Stimulated activated CD4-positive, alpha-beta T cell treated with anti-CD3 and anti-CD28 coated beads, Interleukin-2, amount 100 ng/mL, for 24 hours (primary cell): ENCODE measurements at regions not wholly inside any gene's neighbourhood (a gene's known extent, or its start where the extent isn't known, plus 50 kb on each side); places are given as distances from the start of the nearest gene placed in this dataset.

Experiments used
- DNase-seq, 2 donors: peaks; one replicate each; pipeline ENCODE4 v3.0.0-alpha.2; 2020

- no peak for DNase-seq
Measured at GRCh38 chr13:34422956-34423355, 519.1 kb upstream of the NBEA start.

GRCh38 chr13:34425327-34425949 is 516.6 kb upstream of the NBEA start:
- DNase-seq = no peak

- DNase-seq = no peak
Measured at GRCh38 chr13:34428911-34429310, 513.2 kb upstream of the NBEA start.

GRCh38 chr13:34430294-34430693 is 511.8 kb upstream of the NBEA start:
- DNase-seq = no peak

- no peak for DNase-seq
Measured at GRCh38 chr13:34431827-34432581, 510.1 kb upstream of the NBEA start.

- DNase-seq = no peak
Measured at GRCh38 chr13:34435338-34435737, 506.7 kb upstream of the NBEA start.

GRCh38 chr13:34437873-34438272 is 504.2 kb upstream of the NBEA start:
- DNase-seq = no peak

- no peak for DNase-seq
Measured at GRCh38 chr13:34452831-34453230, 489.2 kb upstream of the NBEA start.

- DNase-seq = no peak
Measured at GRCh38 chr13:34458756-34459715, 483.0 kb upstream of the NBEA start.

- DNase-seq = no peak
Measured at GRCh38 chr13:34459856-34460255, 482.2 kb upstream of the NBEA start.

- no peak for DNase-seq
Measured at GRCh38 chr13:34462843-34463242, 479.2 kb upstream of the NBEA start.

- DNase-seq = no peak
Measured at GRCh38 chr13:34464011-34464410, 478.1 kb upstream of the NBEA start.

- DNase-seq = no peak
Measured at GRCh38 chr13:34465423-34465922, 476.6 kb upstream of the NBEA start.

GRCh38 chr13:34466301-34466700 is 475.8 kb upstream of the NBEA start:
- no peak for DNase-seq

GRCh38 chr13:34467450-34468083 is 474.5 kb upstream of the NBEA start:
- no peak for DNase-seq

GRCh38 chr13:34469196-34469986 is 472.7 kb upstream of the NBEA start:
- DNase-seq = no peak

GRCh38 chr13:34474187-34474868 is 467.7 kb upstream of the NBEA start:
- no peak for DNase-seq

- no peak for DNase-seq
Measured at GRCh38 chr13:34478376-34478775, 463.7 kb upstream of the NBEA start.

GRCh38 chr13:34502011-34502410 is 440.1 kb upstream of the NBEA start:
- DNase-seq = no peak

GRCh38 chr13:34502621-34503020 is 439.4 kb upstream of the NBEA start:
- DNase-seq = no peak

GRCh38 chr13:34506796-34507195 is 435.3 kb upstream of the NBEA start:
- DNase-seq = no peak
